GM20000 (cell line): ENCODE measurements at regions not wholly inside any gene's neighbourhood (a gene's known extent, or its start where the extent isn't known, plus 50 kb on each side); places are given as distances from the start of the nearest gene placed in this dataset.

ENCODE experiments used
- DNase-seq: peaks from one replicate; pipeline ENCODE4 v3.0.0; 2012; ENCODE audit warnings: low spot score
- TF ChIP-seq, protein P1 (sequence below): IDR thresholded peaks from 2 replicates; pipeline ENCODE4 v1.5.1; 2012; ENCODE audit warnings: mild to moderate bottlenecking, control low read depth; ENCODE audit errors: extremely low read depth, missing control alignments

DNA sequence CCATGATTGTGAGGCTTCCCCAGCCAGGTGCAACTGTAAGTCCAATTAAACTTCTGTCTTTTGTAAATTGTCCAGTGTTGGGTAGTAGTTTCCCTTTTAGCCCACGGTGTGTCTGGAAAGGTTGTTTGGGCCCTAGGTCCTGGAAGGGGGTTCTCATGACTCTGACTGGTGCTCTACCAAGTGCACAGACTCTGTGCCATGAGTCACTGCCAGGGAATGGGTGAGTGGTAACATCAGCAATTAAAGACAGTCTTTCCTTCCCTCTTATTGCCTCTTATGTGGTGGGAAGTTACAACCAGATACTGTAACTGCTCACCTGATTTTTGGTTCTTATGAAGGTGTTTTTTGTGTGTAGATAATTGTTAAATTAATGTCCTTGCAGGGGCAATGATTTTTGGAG lies 141.2 kb downstream of the PRDM9 start:
- no peak for DNase-seq
- TF ChIP-seq, protein P1, sequence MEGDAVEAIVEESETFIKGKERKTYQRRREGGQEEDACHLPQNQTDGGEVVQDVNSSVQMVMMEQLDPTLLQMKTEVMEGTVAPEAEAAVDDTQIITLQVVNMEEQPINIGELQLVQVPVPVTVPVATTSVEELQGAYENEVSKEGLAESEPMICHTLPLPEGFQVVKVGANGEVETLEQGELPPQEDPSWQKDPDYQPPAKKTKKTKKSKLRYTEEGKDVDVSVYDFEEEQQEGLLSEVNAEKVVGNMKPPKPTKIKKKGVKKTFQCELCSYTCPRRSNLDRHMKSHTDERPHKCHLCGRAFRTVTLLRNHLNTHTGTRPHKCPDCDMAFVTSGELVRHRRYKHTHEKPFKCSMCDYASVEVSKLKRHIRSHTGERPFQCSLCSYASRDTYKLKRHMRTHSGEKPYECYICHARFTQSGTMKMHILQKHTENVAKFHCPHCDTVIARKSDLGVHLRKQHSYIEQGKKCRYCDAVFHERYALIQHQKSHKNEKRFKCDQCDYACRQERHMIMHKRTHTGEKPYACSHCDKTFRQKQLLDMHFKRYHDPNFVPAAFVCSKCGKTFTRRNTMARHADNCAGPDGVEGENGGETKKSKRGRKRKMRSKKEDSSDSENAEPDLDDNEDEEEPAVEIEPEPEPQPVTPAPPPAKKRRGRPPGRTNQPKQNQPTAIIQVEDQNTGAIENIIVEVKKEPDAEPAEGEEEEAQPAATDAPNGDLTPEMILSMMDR, result no peak

DNA sequence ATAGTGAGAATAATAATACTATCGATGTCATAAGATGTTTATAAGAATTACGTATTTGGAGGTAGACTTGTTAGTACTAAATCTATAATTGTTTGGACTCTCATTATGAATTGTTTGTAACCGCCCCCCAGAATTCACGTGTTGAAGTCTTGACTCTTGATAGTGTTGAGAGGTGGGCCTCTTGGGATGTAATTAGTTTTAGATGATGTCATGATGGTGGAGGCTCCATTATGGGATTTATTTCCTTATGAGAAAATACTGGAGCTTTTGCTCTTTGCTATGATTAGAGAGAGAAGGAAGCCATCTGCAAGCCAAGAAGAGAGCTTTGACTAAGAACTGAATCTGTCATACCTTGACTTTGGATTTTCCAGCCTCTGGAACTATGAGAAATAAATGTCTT lies 142.2 kb downstream of the PRDM9 start:
- DNase-seq, result no peak
- TF ChIP-seq, protein P1, result no peak

DNA sequence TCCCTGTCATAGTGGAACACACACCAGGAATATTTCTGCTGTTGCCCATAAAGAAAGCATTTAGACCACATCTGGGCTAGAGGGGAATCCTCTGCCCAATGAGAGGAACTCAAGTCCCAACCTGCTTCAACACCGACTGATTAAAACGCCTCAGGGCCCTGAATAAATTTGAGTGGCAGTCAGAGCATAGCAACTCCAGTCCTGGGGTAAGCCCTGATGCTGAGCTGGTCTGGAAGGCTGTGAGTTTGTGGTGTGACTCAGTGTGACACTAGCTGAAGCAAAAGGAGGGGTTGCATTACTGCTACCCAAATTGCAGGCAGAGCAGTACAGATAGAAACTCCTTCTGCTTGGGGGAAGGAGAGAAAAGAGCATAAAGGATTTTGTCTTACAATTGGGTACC lies 148.3 kb downstream of the PRDM9 start:
- TF ChIP-seq, protein P1, result no peak
- DNase-seq, result no peak

DNA sequence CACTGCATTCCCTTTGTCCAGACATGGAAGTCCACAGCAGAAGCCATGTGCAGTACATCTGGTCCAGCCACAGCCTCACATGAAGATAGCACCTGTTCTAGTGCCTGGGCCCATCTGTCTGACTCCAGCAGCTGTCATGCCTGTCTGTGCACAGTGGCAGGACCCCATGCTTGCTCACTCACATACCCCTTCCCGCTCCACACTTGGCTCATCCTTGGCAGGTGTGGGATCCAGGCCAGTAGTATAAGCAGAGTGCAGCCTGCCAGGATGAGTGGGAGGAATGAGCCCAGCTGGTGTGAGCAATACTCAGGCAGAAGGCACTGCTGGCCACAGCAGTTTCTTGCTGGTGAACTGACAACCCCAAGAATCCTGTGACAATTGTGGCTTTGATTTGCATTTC lies 168.0 kb downstream of the PRDM9 start:
- TF ChIP-seq, protein P1, result no peak
- no peak for DNase-seq

DNA sequence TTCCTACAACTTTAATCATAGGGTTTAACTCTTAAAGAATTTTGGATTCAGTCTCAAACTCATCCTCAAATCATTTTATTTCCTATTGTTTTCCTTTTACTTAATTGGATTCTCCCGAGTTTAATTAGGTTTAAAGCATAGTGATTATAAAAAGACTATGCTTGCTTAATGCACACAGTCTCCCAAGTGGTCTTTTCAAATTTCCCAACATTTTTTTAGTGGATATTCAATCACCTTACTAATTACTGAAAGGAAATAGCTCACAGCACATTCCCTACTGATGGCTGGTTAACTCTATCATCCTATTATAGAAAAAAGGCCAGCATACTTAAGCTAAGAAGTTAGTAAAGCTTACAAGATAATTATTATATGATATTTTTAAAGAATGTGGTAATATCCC lies 170.6 kb downstream of the PRDM9 start:
- no peak for DNase-seq
- TF ChIP-seq, protein P1, result no peak

DNA sequence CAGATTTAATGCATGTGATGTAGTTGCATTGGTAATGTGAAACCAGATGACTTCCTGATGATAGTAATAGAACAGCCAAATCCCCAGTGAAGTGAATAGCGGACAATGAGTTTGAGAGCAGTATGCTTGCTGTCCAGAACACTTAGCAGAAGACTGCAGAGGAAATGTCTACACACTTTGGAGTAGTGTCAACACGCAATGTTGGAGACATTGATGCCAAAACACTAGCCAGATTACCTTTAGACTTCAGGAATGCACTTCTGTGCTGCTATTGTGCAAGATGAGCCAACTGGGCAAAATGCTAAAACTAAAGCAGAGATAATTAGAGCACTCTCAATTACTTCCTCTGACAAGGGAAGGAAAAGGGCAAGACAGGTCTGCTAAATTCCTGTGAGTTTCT lies 176.7 kb downstream of the PRDM9 start:
- DNase-seq, result no peak
- TF ChIP-seq, protein P1, result no peak

DNA sequence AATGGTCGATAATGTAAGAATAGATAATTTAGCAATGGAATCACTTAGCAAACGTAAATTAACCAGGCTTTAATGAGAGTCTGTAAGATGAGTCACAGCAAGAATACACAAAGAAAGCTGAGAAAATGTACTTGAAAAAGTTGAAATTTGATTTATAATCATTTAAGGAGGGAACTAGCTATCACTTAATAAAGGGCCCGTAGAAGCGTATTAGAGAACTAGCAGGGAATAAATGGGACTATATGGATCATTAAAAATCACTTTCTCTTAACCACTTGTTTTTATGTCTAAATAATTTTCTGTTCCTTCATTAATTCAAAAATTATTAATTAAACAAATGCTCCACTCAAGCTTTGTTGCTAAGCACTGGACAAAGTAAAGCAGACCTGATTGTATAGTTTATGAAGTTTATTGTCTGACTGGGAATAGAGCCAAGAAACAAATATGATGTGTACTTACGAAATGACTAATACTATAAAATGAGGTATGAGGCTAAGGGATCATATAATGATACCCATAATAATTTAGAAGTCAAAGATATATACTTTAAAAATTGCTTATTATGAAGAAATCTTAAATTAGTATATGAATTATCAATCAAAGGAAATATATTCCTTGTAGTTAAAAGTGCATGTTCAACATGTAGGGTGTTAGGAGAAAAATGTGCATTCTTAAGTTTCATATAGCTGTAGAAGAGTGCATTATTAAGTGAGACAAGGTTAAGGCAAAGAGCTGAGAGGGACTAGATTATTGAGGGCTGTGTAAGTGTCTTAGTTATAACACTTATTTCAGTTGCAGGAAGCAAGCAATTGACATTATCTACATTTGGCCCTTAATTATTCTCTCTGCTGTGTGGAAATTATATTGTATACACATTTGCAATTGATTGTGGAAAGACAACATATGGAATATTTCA lies 196.8 kb downstream of the PRDM9 start:
- TF ChIP-seq, protein P1, result no peak
- DNase-seq, result no peak
